Fibroblast of upper back skin (primary cell): ENCODE measurements at regions not wholly inside any gene's neighbourhood (a gene's known extent, or its start where the extent isn't known, plus 50 kb on each side); places are given as distances from the start of the nearest gene placed in this dataset.
A peak's percentile ranks its signal among the peaks of the same experiment; 100 is the strongest.

ENCODE experiments used
- DNase-seq: peaks from one replicate; pipeline ENCODE4 v3.0.0-alpha.2; 2013

GRCh38 chr10:78301481-78301880 is 267.8 kb downstream of the RPS24 start:
- no peak for DNase-seq

- no peak for DNase-seq
Measured at GRCh38 chr10:78301891-78302738, 268.5 kb downstream of the RPS24 start.

- DNase-seq, result no peak
Measured at GRCh38 chr10:78302739-78302988, 269.0 kb downstream of the RPS24 start.

GRCh38 chr10:78302989-78303854 is 269.6 kb downstream of the RPS24 start:
- peak; percentile 86 for DNase-seq

- no peak for DNase-seq
Measured at GRCh38 chr10:78304091-78305045, 270.7 kb downstream of the RPS24 start.

- DNase-seq, result no peak
Measured at GRCh38 chr10:78305311-78305710, 271.6 kb downstream of the RPS24 start.

- DNase-seq, result no peak
Measured at GRCh38 chr10:78306358-78306757, 272.7 kb downstream of the RPS24 start.

GRCh38 chr10:78307576-78307975 is 273.9 kb downstream of the RPS24 start:
- DNase-seq, result no peak

GRCh38 chr10:78309536-78310237 is 276.0 kb downstream of the RPS24 start:
- DNase-seq, result no peak

GRCh38 chr10:78310481-78311080 is 276.9 kb downstream of the RPS24 start:
- DNase-seq, result no peak

- DNase-seq, result peak; percentile 47
Measured at GRCh38 chr10:78312197-78313047, 278.8 kb downstream of the RPS24 start.

GRCh38 chr10:78313048-78313381 is 279.4 kb downstream of the RPS24 start:
- DNase-seq, result no peak

- no peak for DNase-seq
Measured at GRCh38 chr10:78313636-78314035, 280.0 kb downstream of the RPS24 start.

- no peak for DNase-seq
Measured at GRCh38 chr10:78314651-78315050, 281.0 kb downstream of the RPS24 start.

- peak; percentile 80 for DNase-seq
Measured at GRCh38 chr10:78316451-78316931, 282.8 kb downstream of the RPS24 start.

- DNase-seq, result no peak
Measured at GRCh38 chr10:78318305-78318704, 284.6 kb downstream of the RPS24 start.

GRCh38 chr10:78319371-78319770 is 285.7 kb downstream of the RPS24 start:
- no peak for DNase-seq

GRCh38 chr10:78319841-78320240 is 286.2 kb downstream of the RPS24 start:
- DNase-seq, result no peak

- DNase-seq, result no peak
Measured at GRCh38 chr10:78320506-78320905, 286.8 kb downstream of the RPS24 start.

GRCh38 chr10:78321000-78321399 is 287.3 kb downstream of the RPS24 start:
- DNase-seq, result peak; percentile 48

GRCh38 chr10:78321500-78321899 is 287.8 kb downstream of the RPS24 start:
- DNase-seq, result no peak
